ENCODE measurements at regions not wholly inside any gene's neighbourhood (a gene's known extent, or its start where the extent isn't known, plus 50 kb on each side); places are given as distances from the start of the nearest gene placed in this dataset.

GRCh38 chr15:46607077-46607476, 972.2 kb downstream of the SQOR start:
- Histone ChIP-seq H3K27ac (no peak overlapping the region), H3K4me1 (no peaks in the 10 kb centered on the region), H3K4me3 (no peak overlapping the region), H3K36me3 (no peaks in the 10 kb centered on the region), H3K9me3 (no peaks in the 10 kb centered on the region), H3K27me3 (no peaks in the 10 kb centered on the region)
- intact Hi-C loops (cut with DNase I), result no loop called here
- TF ChIP-seq CTCF (IDR thresholded peaks at IDR 0.05), result no peak
- no peak for DNase-seq (ENCODE audit: low spot score in 2 of 2)

- no peak for DNase-seq (ENCODE audit: low spot score in 2 of 2)
- Histone ChIP-seq H3K27me3 (no peaks in the 10 kb centered on the region), H3K9me3 (no peaks in the 10 kb centered on the region), H3K36me3 (no peaks in the 10 kb centered on the region), H3K4me1 (no peaks in the 10 kb centered on the region), H3K27ac (no peak overlapping the region), H3K4me3 (no peak overlapping the region)
- no peak for TF ChIP-seq CTCF (IDR thresholded peaks at IDR 0.05)
- intact Hi-C loops (cut with DNase I), result no loop called here
Observed at GRCh38 chr15:46616033-46616432, 981.2 kb downstream of the SQOR start.

GRCh38 chr15:46617507-46617906, 982.7 kb downstream of the SQOR start:
- Histone ChIP-seq H3K4me1 (no peaks in the 10 kb centered on the region), H3K27me3 (no peaks in the 10 kb centered on the region), H3K27ac (no peak overlapping the region), H3K9me3 (no peaks in the 10 kb centered on the region), H3K4me3 (no peak overlapping the region), H3K36me3 (no peaks in the 10 kb centered on the region)
- DNase-seq (ENCODE audit: low spot score in 2 of 2), result no peak
- intact Hi-C loops (cut with DNase I), result no loop called here
- TF ChIP-seq CTCF (IDR thresholded peaks at IDR 0.05), result no peak

- DNase-seq (ENCODE audit: low spot score in 2 of 2), result no peak
- no peak overlapping the region for H3K27ac ChIP-seq
- no peaks in the 10 kb centered on the region for H3K9me3 ChIP-seq
- intact Hi-C loops (cut with DNase I), result no loop called here
- no peaks in the 10 kb centered on the region for H3K36me3 ChIP-seq
- H3K27me3 ChIP-seq, result no peaks in the 10 kb centered on the region
- no peaks in the 10 kb centered on the region for H3K4me1 ChIP-seq
- no peak for TF ChIP-seq CTCF (IDR thresholded peaks at IDR 0.05)
- H3K4me3 ChIP-seq, result no peak overlapping the region
Observed at GRCh38 chr15:46618984-46619383, 984.2 kb downstream of the SQOR start.

GRCh38 chr15:46620392-46621013, 985.7 kb downstream of the SQOR start:
- intact Hi-C loops (cut with DNase I), result no loop called here
- no peak for TF ChIP-seq CTCF (IDR thresholded peaks at IDR 0.05)
- no peaks in the 10 kb centered on the region for H3K36me3 ChIP-seq
- peaks cover 0 to 4% of the 10 kb centered on the region in 2 donors for H3K9me3 ChIP-seq
- DNase-seq (ENCODE audit: low spot score in 2 of 2), result no peak
- H3K27me3 ChIP-seq, result no peaks in the 10 kb centered on the region
- H3K4me3 ChIP-seq, result no peak overlapping the region
- H3K27ac ChIP-seq, result no peak overlapping the region
- H3K4me1 ChIP-seq, result no peaks in the 10 kb centered on the region

- Histone ChIP-seq H3K36me3 (no peaks in the 10 kb centered on the region), H3K27ac (no peak overlapping the region), H3K9me3 (peaks cover 0 to 4% of the 10 kb centered on the region in 2 donors), H3K4me1 (no peaks in the 10 kb centered on the region), H3K27me3 (no peaks in the 10 kb centered on the region), H3K4me3 (no peak overlapping the region)
- no peak for TF ChIP-seq CTCF (IDR thresholded peaks at IDR 0.05)
- intact Hi-C loops (cut with DNase I), result no loop called here
- DNase-seq (ENCODE audit: low spot score in 2 of 2), result no peak
Observed at GRCh38 chr15:46622851-46623250, 988.0 kb downstream of the SQOR start.
